DOHH2 (cell line): ENCODE measurements at regions not wholly inside any gene's neighbourhood (a gene's known extent, or its start where the extent isn't known, plus 50 kb on each side); places are given as distances from the start of the nearest gene placed in this dataset.

Source experiments
- H3F3A ChIP-seq: fragments of 200-600 bp; sonication (generic), shearing (Covaris generic); 2 replicates; pipeline ENCODE4 v1.6.0; 2016; ENCODE audit warnings: antibody characterized with exemption, mild to moderate bottlenecking; ENCODE audit not compliant: control insufficient read depth, insufficient read depth
- H3K27ac ChIP-seq: fragments of 200-600 bp; sonication (generic); 2 replicates; pipeline ENCODE4 v1.5.1; 2014; ENCODE audit warnings: low read depth, mild to moderate bottlenecking, low read length, moderate library complexity
- H3K27me3 ChIP-seq: fragments of 200-600 bp; sonication (generic); 2 replicates; pipeline ENCODE4 v1.6.1; 2014; ENCODE audit warnings: mild to moderate bottlenecking, low read length, mixed read lengths; ENCODE audit not compliant: control insufficient read depth
- H3K36me3 ChIP-seq: fragments of 200-600 bp; sonication (generic); 2 replicates; pipeline ENCODE4 v1.6.1; 2014; ENCODE audit warnings: mild to moderate bottlenecking, low read length, moderate library complexity, mixed read lengths; ENCODE audit not compliant: control insufficient read depth
- H3K4me1 ChIP-seq: fragments of 200-600 bp; sonication (generic); 2 replicates; pipeline ENCODE4 v1.6.1; 2014; ENCODE audit warnings: mild to moderate bottlenecking, low read length, mixed read lengths; ENCODE audit not compliant: control insufficient read depth
- H3K4me2 ChIP-seq: fragments of 200-600 bp; sonication (generic); 2 replicates; pipeline ENCODE4 v1.6.0; 2014; ENCODE audit warnings: mild to moderate bottlenecking, low read length, moderate library complexity
- H3K4me3 ChIP-seq: fragments of 200-600 bp; sonication (generic); 2 replicates; pipeline ENCODE4 v1.5.1; 2014; ENCODE audit warnings: mild to moderate bottlenecking, low read length, mixed read lengths
- H3K79me2 ChIP-seq: fragments of 200-600 bp; sonication (generic); 2 replicates; pipeline ENCODE4 v1.6.1; 2014; ENCODE audit warnings: mild to moderate bottlenecking, low read length, mixed read lengths; ENCODE audit not compliant: control insufficient read depth
- H3K9me2 ChIP-seq: fragments of 200-600 bp; sonication (generic); replicated peaks from 2 replicates; pipeline ENCODE4 v1.6.1; 2014; ENCODE audit warnings: mild to moderate bottlenecking, low read length, mixed read lengths; ENCODE audit not compliant: control insufficient read depth
- H3K9me3 ChIP-seq: fragments of 200-600 bp; sonication (generic); 2 replicates; pipeline ENCODE4 v1.6.1; 2014; ENCODE audit warnings: antibody characterized with exemption, low read length, mixed read lengths; ENCODE audit not compliant: control insufficient read depth, insufficient read depth
- H4K20me1 ChIP-seq: fragments of 200-600 bp; sonication (generic); 2 replicates; pipeline ENCODE4 v1.6.0; 2014; ENCODE audit warnings: low read depth, mild to moderate bottlenecking, antibody characterized with exemption, low read length, moderate library complexity; ENCODE audit not compliant: control insufficient read depth, insufficient read depth
- EZH2phosphoT487 ChIP-seq: fragments of 200-600 bp; sonication (generic); IDR thresholded peaks from 2 replicates; pipeline ENCODE4 v1.6.1; 2017; ENCODE audit warnings: borderline replicate concordance, mild to moderate bottlenecking, antibody characterized with exemption, low read length, moderate library complexity, mixed read lengths
- TF ChIP-seq, protein P1 (sequence below): fragments of 200-600 bp; sonication (generic); IDR thresholded peaks from one replicate; pipeline ENCODE4 v1.5.1; 2014; ENCODE audit warnings: antibody characterized with exemption, mild to moderate bottlenecking, low read depth, low read length; ENCODE audit not compliant: poor library complexity, severe bottlenecking

- Histone ChIP-seq H3K79me2 (no peaks in the 10 kb centered on the region), H4K20me1 (no peaks in the 10 kb centered on the region), H3K36me3 (no peaks in the 10 kb centered on the region), H3K4me3 (no peak overlapping the region), H3K27me3 (peaks cover 3% of the 10 kb centered on the region; the same call in 1 of the 2 replicates), H3F3A (no peaks in the 10 kb centered on the region), H3K4me2 (no peak overlapping the region), H3K9me3 (no peaks in the 10 kb centered on the region), H3K9me2 (no peaks in the 10 kb centered on the region), H3K4me1 (peaks cover 7% of the 10 kb centered on the region), H3K27ac (no peak overlapping the region)
- TF ChIP-seq, protein P1, sequence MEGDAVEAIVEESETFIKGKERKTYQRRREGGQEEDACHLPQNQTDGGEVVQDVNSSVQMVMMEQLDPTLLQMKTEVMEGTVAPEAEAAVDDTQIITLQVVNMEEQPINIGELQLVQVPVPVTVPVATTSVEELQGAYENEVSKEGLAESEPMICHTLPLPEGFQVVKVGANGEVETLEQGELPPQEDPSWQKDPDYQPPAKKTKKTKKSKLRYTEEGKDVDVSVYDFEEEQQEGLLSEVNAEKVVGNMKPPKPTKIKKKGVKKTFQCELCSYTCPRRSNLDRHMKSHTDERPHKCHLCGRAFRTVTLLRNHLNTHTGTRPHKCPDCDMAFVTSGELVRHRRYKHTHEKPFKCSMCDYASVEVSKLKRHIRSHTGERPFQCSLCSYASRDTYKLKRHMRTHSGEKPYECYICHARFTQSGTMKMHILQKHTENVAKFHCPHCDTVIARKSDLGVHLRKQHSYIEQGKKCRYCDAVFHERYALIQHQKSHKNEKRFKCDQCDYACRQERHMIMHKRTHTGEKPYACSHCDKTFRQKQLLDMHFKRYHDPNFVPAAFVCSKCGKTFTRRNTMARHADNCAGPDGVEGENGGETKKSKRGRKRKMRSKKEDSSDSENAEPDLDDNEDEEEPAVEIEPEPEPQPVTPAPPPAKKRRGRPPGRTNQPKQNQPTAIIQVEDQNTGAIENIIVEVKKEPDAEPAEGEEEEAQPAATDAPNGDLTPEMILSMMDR, result no peak
- TF ChIP-seq EZH2phosphoT487, result no peak
These were observed 148.3 kb downstream of the SMAD6 start for GRCh38 chr15:66850078-66850991.

GRCh38 chr15:66850996-66851310 lies 148.9 kb downstream of the SMAD6 start:
- Histone ChIP-seq H3K27ac (no peak overlapping the region), H3K27me3 (peaks cover 1% of the 10 kb centered on the region; the same call in 1 of the 2 replicates), H3K36me3 (no peaks in the 10 kb centered on the region), H3K4me3 (no peak overlapping the region), H4K20me1 (no peaks in the 10 kb centered on the region), H3K9me2 (no peaks in the 10 kb centered on the region), H3K79me2 (no peaks in the 10 kb centered on the region), H3K9me3 (no peaks in the 10 kb centered on the region), H3K4me1 (peaks cover 7% of the 10 kb centered on the region), H3F3A (no peaks in the 10 kb centered on the region), H3K4me2 (peak overlapping the region; percentile 25)
- TF ChIP-seq, protein P1, result no peak
- TF ChIP-seq EZH2phosphoT487, result no peak

GRCh38 chr15:66851311-66852063 lies 149.5 kb downstream of the SMAD6 start:
- H3K4me2 ChIP-seq, result peak overlapping the region; percentile 25
- H3K36me3 ChIP-seq, result no peaks in the 10 kb centered on the region
- H3K27ac ChIP-seq, result no peak overlapping the region
- H3K9me2 ChIP-seq, result no peaks in the 10 kb centered on the region
- no peaks in the 10 kb centered on the region for H3F3A ChIP-seq
- H3K4me1 ChIP-seq, result peaks cover 7% of the 10 kb centered on the region
- H3K4me3 ChIP-seq, result no peak overlapping the region
- no peaks in the 10 kb centered on the region for H3K9me3 ChIP-seq
- no peak for TF ChIP-seq EZH2phosphoT487
- TF ChIP-seq, protein P1, result peak; percentile 93
- H4K20me1 ChIP-seq, result no peaks in the 10 kb centered on the region
- peaks cover 3% of the 10 kb centered on the region; the same call in 1 of the 2 replicates for H3K27me3 ChIP-seq
- H3K79me2 ChIP-seq, result no peaks in the 10 kb centered on the region
